H1 (cell line): ENCODE measurements at regions not wholly inside any gene's neighbourhood (a gene's known extent, or its start where the extent isn't known, plus 50 kb on each side); places are given as distances from the start of the nearest gene placed in this dataset.

ENCODE experiments used
- CTCF ChIA-PET: fragments of 300-600 bp; sonication (Branson Sonifier 250); formaldehyde crosslinking; loops from one replicate; lab custom pipeline; 2021; ENCODE audit not compliant: partially characterized antibody; lab: Charles Lee
- POLR2A ChIA-PET: fragments of 300-600 bp; sonication (Branson Sonifier 250); formaldehyde crosslinking; loops from one replicate; lab custom pipeline; 2021; ENCODE audit warnings: inconsistent platforms; ENCODE audit not compliant: partially characterized antibody; lab: Charles Lee
- DNase-seq, 2 experiments: peaks; one replicate each; pipeline versions ENCODE4 v3.0.0 to v3.0.0-alpha.2; 2010 to 2022; ENCODE audit warnings: low spot score in 2 of 2, low read depth in 1 of 2, mixed read lengths in 1 of 2
- FAIRE-seq: peaks from 2 replicates; lab custom pipeline; 2011; peaks lifted over from hg19 to GRCh38; lab: Jason Lieb, UNC
- H2AFZ ChIP-seq: 2 replicates; pipeline ENCODE4 v1.8.1; 2012; ENCODE audit warnings: low read length, inconsistent platforms
- H2AK5ac ChIP-seq: 2 replicates; pipeline ENCODE4 v1.6.1; 2013; ENCODE audit warnings: low read depth, low read length
- H2BK120ac ChIP-seq: replicated peaks from 2 replicates; pipeline ENCODE3; 2013; ENCODE audit warnings: low read depth, low read length, inconsistent platforms
- H2BK12ac ChIP-seq: 2 replicates; pipeline ENCODE4 v1.6.1; 2013; ENCODE audit warnings: low read depth, low read length
- H2BK15ac ChIP-seq: 2 replicates; pipeline ENCODE4 v1.6.1; 2013; ENCODE audit warnings: low read length
- H2BK20ac ChIP-seq: 2 replicates; pipeline ENCODE4 v1.6.1; 2013; ENCODE audit warnings: low read length
- H2BK5ac ChIP-seq: 2 replicates; pipeline ENCODE4 v1.6.1; 2013; ENCODE audit warnings: low read depth, low read length
- H3K14ac ChIP-seq: 2 replicates; pipeline ENCODE4 v1.6.1; 2013; ENCODE audit warnings: inconsistent platforms; ENCODE audit not compliant: insufficient read length
- H3K18ac ChIP-seq: 2 replicates; pipeline ENCODE4 v1.6.1; 2013; ENCODE audit warnings: low read length; ENCODE audit errors: extremely low read depth
- H3K23ac ChIP-seq: 2 replicates; pipeline ENCODE4 v1.6.1; 2013; ENCODE audit warnings: inconsistent platforms; ENCODE audit not compliant: insufficient read length
- H3K23me2 ChIP-seq: 2 replicates; pipeline ENCODE4 v1.6.1; 2013; ENCODE audit warnings: low read depth, low read length
- H3K27ac ChIP-seq: 2 replicates; pipeline ENCODE4 v1.6.1; 2011; ENCODE audit warnings: low read depth, low read length, inconsistent platforms
- H3K27me3 ChIP-seq, 4 experiments: replicated peaks in 1 of 4; 1 replicate in 1 of 4; 2 replicates in 3 of 4; pipeline versions ENCODE4 v1.6.1 to v1.8.1; 2011 to 2013; ENCODE audit warnings: low read length in 3 of 4, mild to moderate bottlenecking in 3 of 4, inconsistent platforms in 2 of 4, mixed read lengths in 2 of 4, moderate library complexity in 1 of 4; ENCODE audit not compliant: control insufficient read depth in 3 of 4, insufficient read depth in 3 of 4; ENCODE audit errors: extremely low read depth in 1 of 4
- H3K36me3 ChIP-seq, 4 experiments: 2 replicates each; pipeline versions ENCODE4 v1.6.1 to v1.8.1; 2011 to 2013; ENCODE audit warnings: mild to moderate bottlenecking in 4 of 4, low read length in 3 of 4, moderate library complexity in 2 of 4, control low read depth in 1 of 4, inconsistent platforms in 1 of 4; ENCODE audit not compliant: insufficient read depth in 4 of 4, control insufficient read depth in 2 of 4
- H3K4ac ChIP-seq: replicated peaks from 2 replicates; pipeline ENCODE3; 2013; ENCODE audit warnings: low read length, low read depth, mixed read lengths, inconsistent platforms; ENCODE audit not compliant: insufficient read length
- H3K4me1 ChIP-seq, 4 experiments: replicated peaks in 1 of 4; 1 replicate in 1 of 4; 2 replicates in 3 of 4; pipeline versions ENCODE4 v1.6.1 to v1.8.1; 2011 to 2013; ENCODE audit warnings: low read length in 3 of 4, inconsistent platforms in 2 of 4, mixed read lengths in 1 of 4; ENCODE audit not compliant: insufficient read depth in 4 of 4, control insufficient read depth in 3 of 4
- H3K4me2 ChIP-seq, 2 experiments: 2 replicates each; pipeline versions ENCODE4 v1.6.1 to v1.8.1; 2011 to 2013; ENCODE audit warnings: low read depth in 2 of 2, low read length in 2 of 2, control low read depth in 1 of 2, inconsistent platforms in 1 of 2, mild to moderate bottlenecking in 1 of 2; ENCODE audit not compliant: insufficient read depth in 1 of 2
- H3K4me3 ChIP-seq, 4 experiments: fragments of 200-600, 300-600 bp in 1 of 4; sonication (generic), shearing (Covaris generic), sonication (Bioruptor Twin) in 1 of 4; 2 replicates each; pipeline versions ENCODE4 v1.5.1 to v1.8.1; 2011 to 2016; ENCODE audit warnings: low read length in 4 of 4, low read depth in 3 of 4, control low read depth in 2 of 4, inconsistent platforms in 2 of 4, mild to moderate bottlenecking in 2 of 4, mixed read lengths in 1 of 4, moderate library complexity in 1 of 4; ENCODE audit not compliant: insufficient read depth in 2 of 4; ENCODE audit errors: extremely low read depth in 1 of 4
- H3K56ac ChIP-seq: replicated peaks from 2 replicates; pipeline ENCODE3; 2013; ENCODE audit warnings: low read depth, mild to moderate bottlenecking, mixed read lengths, low read length, inconsistent platforms; ENCODE audit not compliant: insufficient read length
- H3K79me1 ChIP-seq: 2 replicates; pipeline ENCODE4 v1.6.1; 2013; ENCODE audit warnings: low read depth, low read length, control low read depth
- H3K79me2 ChIP-seq, 2 experiments: 2 replicates each; pipeline versions ENCODE4 v1.6.1 to v1.8.1; 2012 to 2013; ENCODE audit warnings: low read length in 2 of 2, mild to moderate bottlenecking in 2 of 2, inconsistent platforms in 1 of 2; ENCODE audit not compliant: insufficient read depth in 2 of 2, control insufficient read depth in 1 of 2
- H3K9ac ChIP-seq, 4 experiments: replicated peaks in 1 of 4; 1 replicate in 1 of 4; 2 replicates in 3 of 4; pipeline versions ENCODE4 v1.6.1 to v1.8.1; 2011 to 2013; ENCODE audit warnings: low read depth in 3 of 4, low read length in 3 of 4, control low read depth in 2 of 4, mild to moderate bottlenecking in 2 of 4, moderate library complexity in 2 of 4, inconsistent platforms in 1 of 4; ENCODE audit errors: extremely low read depth in 1 of 4
- H3K9me3 ChIP-seq, 2 experiments: 2 replicates each; pipeline versions ENCODE4 v1.6.1 to v1.8.1; 2012 to 2013; ENCODE audit warnings: mild to moderate bottlenecking in 2 of 2, moderate library complexity in 2 of 2, control low read depth in 1 of 2, inconsistent platforms in 1 of 2, low read depth in 1 of 2, low read length in 1 of 2, mixed read lengths in 1 of 2; ENCODE audit not compliant: insufficient read depth in 2 of 2
- H4K20me1 ChIP-seq, 2 experiments: replicated peaks in 1 of 2; 2 replicates each; pipeline versions ENCODE3 to v1.8.1; 2011 to 2013; ENCODE audit warnings: inconsistent platforms in 2 of 2, low read length in 2 of 2, mild to moderate bottlenecking in 1 of 2; ENCODE audit not compliant: insufficient read depth in 2 of 2, control insufficient read depth in 1 of 2
- H4K5ac ChIP-seq: 2 replicates; pipeline ENCODE4 v1.6.1; 2013; ENCODE audit warnings: low read length, low read depth, mixed read lengths, inconsistent platforms; ENCODE audit not compliant: insufficient read length
- H4K8ac ChIP-seq: 2 replicates; pipeline ENCODE4 v1.8.0; 2013; ENCODE audit warnings: mild to moderate bottlenecking, moderate library complexity, low read length, inconsistent platforms; ENCODE audit not compliant: insufficient read depth; ENCODE audit errors: extremely low read depth
- H4K91ac ChIP-seq: replicated peaks from 2 replicates; pipeline ENCODE3; 2013; ENCODE audit warnings: low read length, mixed read lengths, inconsistent platforms; ENCODE audit not compliant: insufficient read length
- CHD1 ChIP-seq: IDR thresholded peaks from 2 replicates; pipeline ENCODE4 v1.6.1; 2012; ENCODE audit warnings: low read depth, low read length, improper control_type of control experiment
- GABPA ChIP-seq: IDR thresholded peaks from 2 replicates; pipeline ENCODE4 v1.6.1; 2011; ENCODE audit warnings: mild to moderate bottlenecking, low read length, moderate library complexity, borderline replicate concordance; ENCODE audit not compliant: insufficient read depth
- WGBS, 2 experiments: shearing (Covaris generic) in 1 of 2; methylation state at CpG; one replicate each; pipeline versions ENCODE4 v1.1.6 to v1.1.7; 2013 to 2015; ENCODE audit warnings: low lambda C conversion rate in 2 of 2, mixed read lengths in 2 of 2, inconsistent platforms in 1 of 2, low coverage in 1 of 2, missing lambda C conversion rate in 1 of 2; ENCODE audit not compliant: insufficient replicate concordance in 2 of 2, insufficient coverage in 1 of 2, insufficient read length in 1 of 2; ENCODE audit errors: extremely low coverage in 1 of 2, missing lambda C conversion rate in 1 of 2; 5-methylcytosine and 5-hydroxymethylcytosine counted together
- TF ChIP-seq, protein P1 (sequence below): IDR thresholded peaks from 2 replicates; pipeline ENCODE4 v1.6.1; 2011; ENCODE audit warnings: low read length, improper control_type of control experiment

GRCh38 chr18:79582978-79583377, 96.6 kb upstream of the CTDP1 start:
- no peak overlapping the region for H2BK20ac ChIP-seq
- H3K9me3 ChIP-seq: peaks cover 8 to 12% of the 10 kb centered on the region in 2 experiments; a peak in 2 of 4 replicates
- no peak for TF ChIP-seq GABPA
- TF ChIP-seq CHD1: no peak
- TF ChIP-seq, protein P1, sequence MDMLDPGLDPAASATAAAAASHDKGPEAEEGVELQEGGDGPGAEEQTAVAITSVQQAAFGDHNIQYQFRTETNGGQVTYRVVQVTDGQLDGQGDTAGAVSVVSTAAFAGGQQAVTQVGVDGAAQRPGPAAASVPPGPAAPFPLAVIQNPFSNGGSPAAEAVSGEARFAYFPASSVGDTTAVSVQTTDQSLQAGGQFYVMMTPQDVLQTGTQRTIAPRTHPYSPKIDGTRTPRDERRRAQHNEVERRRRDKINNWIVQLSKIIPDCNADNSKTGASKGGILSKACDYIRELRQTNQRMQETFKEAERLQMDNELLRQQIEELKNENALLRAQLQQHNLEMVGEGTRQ: no peak
- H3K4me1 ChIP-seq: 0 out of 7 replicates have a peak, but pooled peaks cover 0 to under 1% (median 0%) of the 10 kb centered on the region in 4 experiments
- no peak overlapping the region for H3K27ac ChIP-seq
- peaks cover 0 to 6% of the 10 kb centered on the region in 2 experiments for H4K20me1 ChIP-seq
- no peak overlapping the region for H2BK15ac ChIP-seq
- no peak overlapping the region for H2AK5ac ChIP-seq
- POLR2A ChIA-PET: no interaction called here
- no peak overlapping the region for H3K9ac ChIP-seq
- no peak overlapping the region for H3K4ac ChIP-seq
- H2BK5ac ChIP-seq: no peak overlapping the region
- CTCF ChIA-PET: no interaction called here
- DNase-seq (no peak), FAIRE-seq (no peak)
- H3K4me2 ChIP-seq: no peak overlapping the region
- H3K56ac ChIP-seq: no peak overlapping the region
- H4K91ac ChIP-seq: no peak overlapping the region
- H3K14ac ChIP-seq: no peak overlapping the region
- H2BK120ac ChIP-seq: no peak overlapping the region
- H3K18ac ChIP-seq: no peak overlapping the region
- H3K36me3 ChIP-seq: no peaks in the 10 kb centered on the region
- H4K8ac ChIP-seq: no peak overlapping the region
- no peak overlapping the region for H3K4me3 ChIP-seq
- H2BK12ac ChIP-seq: no peak overlapping the region
- no peaks in the 10 kb centered on the region; the same call in 1 of the 2 replicates for H3K23me2 ChIP-seq
- H3K79me2 ChIP-seq: no peaks in the 10 kb centered on the region
- 93% methylated on average over 8 of the region's 8 CpGs; no CpG with 5 or more reads in 1 of the 2 experiments for WGBS, 2 experiments
- H2AFZ ChIP-seq: no peak overlapping the region
- H3K27me3 ChIP-seq: 0 out of 7 replicates have a peak, but pooled peaks cover 0 to 3% (median 0%) of the 10 kb centered on the region in 4 experiments
- H4K5ac ChIP-seq: no peak overlapping the region
- H3K79me1 ChIP-seq: no peaks in the 10 kb centered on the region
- no peak overlapping the region for H3K23ac ChIP-seq
